Type B pancreatic cell (in vitro differentiated cells): ENCODE measurements at regions not wholly inside any gene's neighbourhood (a gene's known extent, or its start where the extent isn't known, plus 50 kb on each side); places are given as distances from the start of the nearest gene placed in this dataset.
"Not testable (repeated sequence)": the region's sequence is repeated elsewhere in the genome, so short reads cannot be mapped to it uniquely, and the experiment has no call there.

ENCODE experiments used
- DNase-seq: peaks from one replicate; pipeline ENCODE4 v3.0.0; 2021; ENCODE audit warnings: mixed read lengths; ENCODE audit not compliant: unreplicated experiment; ENCODE audit errors: extremely low spot score
- H3K27ac Mint-ChIP-seq: 2 replicates; pipeline ENCODE4 v1.8.0; 2021; ENCODE audit warnings: mild to moderate bottlenecking, mixed read lengths
- H3K27me3 Mint-ChIP-seq: 2 replicates; pipeline ENCODE4 v1.8.0; 2021; ENCODE audit warnings: mixed read lengths
- H3K36me3 Mint-ChIP-seq: 2 replicates; pipeline ENCODE4 v1.8.0; 2021; ENCODE audit warnings: mixed read lengths
- H3K4me1 Mint-ChIP-seq: one replicate; pipeline ENCODE4 v1.8.0; 2021; ENCODE audit warnings: mixed read lengths; ENCODE audit not compliant: unreplicated experiment
- H3K4me3 Mint-ChIP-seq: 2 replicates; pipeline ENCODE4 v1.8.0; 2021; ENCODE audit warnings: mild to moderate bottlenecking, mixed read lengths
- H3K9me3 Mint-ChIP-seq: 2 replicates; pipeline ENCODE4 v1.8.0; 2021; ENCODE audit warnings: mixed read lengths
- TF ChIP-seq, protein P1 (sequence below): fragments of 200-600 bp; sonication (generic); conservative IDR thresholded peaks from 2 replicates; pipeline ENCODE4 v1.5.0; 2021; ENCODE audit warnings: antibody characterized with exemption, mild to moderate bottlenecking

DNA sequence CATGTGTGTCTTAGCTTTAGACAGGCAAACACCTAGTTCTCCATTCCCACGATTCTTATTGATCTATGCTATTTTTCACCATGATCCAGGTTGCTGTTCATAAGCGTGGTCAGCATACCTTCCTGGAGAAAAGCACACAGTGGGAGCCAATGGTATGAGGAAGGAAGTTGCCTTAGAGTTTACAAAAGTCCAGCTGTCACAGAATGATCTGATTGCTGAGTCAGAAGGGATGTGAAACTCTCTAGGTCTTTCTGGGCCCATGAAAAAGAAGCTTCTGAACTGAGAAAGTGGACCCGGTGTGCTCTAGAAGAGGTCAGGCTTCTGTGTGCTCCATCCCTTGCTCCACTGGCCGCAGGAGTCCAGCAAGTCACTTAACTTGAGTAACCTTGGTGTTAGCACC lies 71.0 kb upstream of the CCL1 start:
- TF ChIP-seq, protein P1, sequence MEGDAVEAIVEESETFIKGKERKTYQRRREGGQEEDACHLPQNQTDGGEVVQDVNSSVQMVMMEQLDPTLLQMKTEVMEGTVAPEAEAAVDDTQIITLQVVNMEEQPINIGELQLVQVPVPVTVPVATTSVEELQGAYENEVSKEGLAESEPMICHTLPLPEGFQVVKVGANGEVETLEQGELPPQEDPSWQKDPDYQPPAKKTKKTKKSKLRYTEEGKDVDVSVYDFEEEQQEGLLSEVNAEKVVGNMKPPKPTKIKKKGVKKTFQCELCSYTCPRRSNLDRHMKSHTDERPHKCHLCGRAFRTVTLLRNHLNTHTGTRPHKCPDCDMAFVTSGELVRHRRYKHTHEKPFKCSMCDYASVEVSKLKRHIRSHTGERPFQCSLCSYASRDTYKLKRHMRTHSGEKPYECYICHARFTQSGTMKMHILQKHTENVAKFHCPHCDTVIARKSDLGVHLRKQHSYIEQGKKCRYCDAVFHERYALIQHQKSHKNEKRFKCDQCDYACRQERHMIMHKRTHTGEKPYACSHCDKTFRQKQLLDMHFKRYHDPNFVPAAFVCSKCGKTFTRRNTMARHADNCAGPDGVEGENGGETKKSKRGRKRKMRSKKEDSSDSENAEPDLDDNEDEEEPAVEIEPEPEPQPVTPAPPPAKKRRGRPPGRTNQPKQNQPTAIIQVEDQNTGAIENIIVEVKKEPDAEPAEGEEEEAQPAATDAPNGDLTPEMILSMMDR = no peak
- no peak overlapping the region for H3K4me3 Mint-ChIP-seq
- no peak for DNase-seq
- H3K27ac Mint-ChIP-seq = no peak overlapping the region
- H3K9me3 Mint-ChIP-seq = no peaks in the 10 kb centered on the region
- H3K4me1 Mint-ChIP-seq = no peaks in the 10 kb centered on the region
- no peaks in the 10 kb centered on the region for H3K36me3 Mint-ChIP-seq
- H3K27me3 Mint-ChIP-seq = peaks cover 62% of the 10 kb centered on the region

DNA sequence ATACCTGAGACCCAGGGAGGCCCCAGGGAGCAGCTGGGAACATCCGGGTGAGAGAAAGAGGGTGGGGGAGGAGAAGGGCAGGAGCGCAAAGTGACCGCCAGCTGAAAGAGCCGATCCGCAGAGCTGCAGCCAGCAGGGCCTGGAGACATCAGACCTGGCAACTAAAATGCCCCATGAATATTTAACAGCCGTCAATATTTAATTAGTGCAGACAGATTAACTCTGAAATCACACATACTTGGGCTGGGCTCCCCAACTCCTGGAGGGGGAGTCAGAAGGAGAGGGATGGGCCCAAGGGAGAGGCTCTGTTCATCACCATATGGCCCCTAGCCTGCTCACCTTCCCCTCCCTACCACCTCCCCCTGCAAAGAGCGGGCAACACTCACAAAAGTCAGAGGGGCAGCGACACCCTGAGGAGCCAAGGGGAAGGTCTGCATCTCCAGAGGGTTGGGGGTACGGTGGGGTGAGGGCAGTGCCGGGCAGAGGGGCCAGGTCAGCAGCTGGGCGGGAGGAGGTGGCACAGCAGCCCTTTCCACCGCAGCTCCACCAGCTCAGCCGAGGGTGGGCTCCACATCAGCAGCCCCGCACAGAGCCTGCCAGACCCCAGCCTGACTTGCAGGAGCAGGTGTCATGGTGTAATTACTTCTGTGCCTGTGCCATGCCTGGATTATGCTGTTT lies 61.9 kb upstream of the CCL1 start:
- Mint-ChIP-seq H3K36me3 (no peaks in the 10 kb centered on the region), H3K4me3 (no peak overlapping the region), H3K27ac (no peak overlapping the region), H3K9me3 (no peaks in the 10 kb centered on the region), H3K4me1 (no peaks in the 10 kb centered on the region), H3K27me3 (peaks cover 85% of the 10 kb centered on the region)
- no peak for DNase-seq
- TF ChIP-seq, protein P1 = no peak

DNA sequence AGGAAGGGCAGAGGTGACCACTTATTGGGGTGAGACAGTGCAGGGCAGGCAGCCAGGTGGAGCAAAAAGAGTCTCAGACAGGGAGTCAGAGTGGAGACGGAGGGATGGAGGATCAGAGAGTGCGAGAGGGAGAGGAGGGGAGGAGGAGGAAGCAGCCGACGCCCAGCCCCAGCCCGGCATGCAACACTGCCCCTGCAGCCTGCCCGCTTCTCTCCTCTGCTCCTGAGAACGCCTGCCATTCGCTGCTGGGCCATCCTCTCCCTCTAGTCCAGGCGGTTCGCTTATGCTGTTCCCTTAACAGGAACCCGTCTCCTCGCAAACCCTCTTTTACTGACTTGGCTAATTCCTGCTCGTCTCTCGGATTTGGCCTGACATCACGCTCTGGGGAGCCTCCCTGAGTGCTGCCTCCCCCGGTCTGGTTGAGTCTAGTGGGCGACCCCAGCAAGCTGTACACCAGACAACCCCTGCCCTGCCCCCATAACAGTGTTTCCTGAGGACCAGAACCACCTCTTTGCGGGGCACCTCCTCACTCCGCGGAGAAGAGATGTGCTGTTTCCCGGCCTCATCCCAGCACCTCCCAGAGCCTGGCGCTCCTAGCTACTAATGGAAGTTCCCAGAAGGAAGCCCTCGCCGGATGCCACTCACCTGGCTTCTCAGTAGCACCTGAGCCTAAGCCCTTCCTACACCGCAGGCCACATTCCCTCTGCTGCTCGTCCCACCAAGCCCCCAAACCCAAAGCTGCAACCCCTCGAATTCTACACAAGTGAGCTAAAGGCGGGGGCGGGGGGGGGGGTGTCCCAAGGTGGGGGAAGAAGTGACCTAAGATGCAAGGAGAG lies 61.2 kb upstream of the CCL1 start:
- DNase-seq = no peak
- no peaks in the 10 kb centered on the region for H3K4me1 Mint-ChIP-seq
- H3K36me3 Mint-ChIP-seq = no peaks in the 10 kb centered on the region
- TF ChIP-seq, protein P1 = no peak
- H3K27ac Mint-ChIP-seq = no peak overlapping the region
- no peak overlapping the region for H3K4me3 Mint-ChIP-seq
- no peaks in the 10 kb centered on the region for H3K9me3 Mint-ChIP-seq
- peaks cover 82% of the 10 kb centered on the region for H3K27me3 Mint-ChIP-seq

DNA sequence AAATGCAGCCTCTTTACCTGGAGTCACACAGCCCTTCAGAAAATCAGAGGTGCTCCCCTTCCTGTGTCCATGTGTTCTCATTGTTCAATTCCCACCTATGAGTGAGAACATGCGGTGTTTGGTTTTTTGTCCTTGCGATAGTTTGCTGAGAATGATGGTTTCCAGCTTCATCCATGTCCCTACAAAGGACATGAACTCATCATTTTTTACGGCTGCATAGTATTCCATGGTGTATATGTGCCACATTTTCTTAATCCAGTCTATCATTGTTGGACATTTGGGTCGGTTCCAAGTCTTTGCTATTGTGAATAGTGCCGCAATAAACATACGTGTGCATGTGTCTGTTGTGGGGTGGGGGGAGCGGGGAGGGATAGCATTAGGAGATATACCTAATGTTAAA lies 60.3 kb upstream of the CCL1 start:
- H3K27me3 Mint-ChIP-seq = peaks cover 84% of the 10 kb centered on the region
- not testable (repeated sequence) for H3K4me3 Mint-ChIP-seq, H3K36me3 Mint-ChIP-seq, DNase-seq, H3K9me3 Mint-ChIP-seq, H3K27ac Mint-ChIP-seq, H3K4me1 Mint-ChIP-seq

DNA sequence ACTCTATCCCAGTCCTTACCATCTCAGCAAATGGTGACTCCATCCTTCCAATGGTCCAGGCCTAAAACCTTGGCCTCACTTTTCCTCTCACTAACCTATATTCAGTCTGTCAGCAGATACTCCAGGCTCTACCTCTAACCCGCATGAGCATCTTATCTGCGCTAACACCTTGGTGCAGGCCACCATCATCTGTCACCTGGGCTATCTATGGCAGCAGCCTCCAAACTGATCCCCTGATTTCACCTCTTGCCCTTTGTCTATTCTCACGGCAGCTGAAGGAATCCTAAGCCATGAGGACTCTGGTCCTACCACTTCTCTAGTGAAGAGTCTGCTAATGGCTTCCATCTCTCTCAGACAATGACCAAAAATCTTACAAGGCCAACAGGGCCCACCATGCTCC lies 57.9 kb upstream of the CCL1 start:
- Mint-ChIP-seq H3K27me3 (peaks cover 81% of the 10 kb centered on the region), H3K4me3 (no peak overlapping the region), H3K9me3 (no peaks in the 10 kb centered on the region), H3K36me3 (no peaks in the 10 kb centered on the region), H3K4me1 (no peaks in the 10 kb centered on the region), H3K27ac (no peak overlapping the region)
- TF ChIP-seq, protein P1 = no peak
- no peak for DNase-seq

DNA sequence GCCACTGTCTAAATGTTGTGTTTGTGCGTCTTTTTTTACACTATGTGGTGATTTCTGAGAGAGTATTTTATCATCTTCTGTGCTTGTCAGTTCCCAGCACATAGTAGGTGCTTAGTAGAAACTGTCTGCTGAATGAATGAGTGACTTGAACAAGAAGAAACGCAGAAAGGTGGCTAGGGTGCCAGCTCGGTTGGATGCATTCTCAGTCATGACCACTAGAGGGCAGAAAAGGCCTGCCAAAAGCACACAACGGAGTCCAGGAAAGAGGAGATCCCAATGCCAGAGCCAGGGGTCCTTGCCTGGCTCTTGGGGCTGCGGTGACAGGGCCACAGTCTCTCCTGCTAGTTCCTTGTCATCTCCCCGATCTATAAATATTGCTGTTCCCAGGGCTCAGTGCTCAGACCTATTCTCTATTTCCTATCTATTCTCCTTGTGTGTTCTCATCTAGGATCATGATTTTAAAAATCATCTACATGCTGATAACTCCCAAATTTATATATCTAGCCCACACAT lies 57.3 kb upstream of the CCL1 start:
- no peak overlapping the region for H3K4me3 Mint-ChIP-seq
- no peak overlapping the region for H3K27ac Mint-ChIP-seq
- H3K9me3 Mint-ChIP-seq = no peaks in the 10 kb centered on the region
- H3K27me3 Mint-ChIP-seq = peaks cover 81% of the 10 kb centered on the region
- H3K36me3 Mint-ChIP-seq = no peaks in the 10 kb centered on the region
- no peak for DNase-seq
- H3K4me1 Mint-ChIP-seq = no peaks in the 10 kb centered on the region
- TF ChIP-seq, protein P1 = peak; percentile 96
